ENCODE measurements at regions not wholly inside any gene's neighbourhood (a gene's known extent, or its start where the extent isn't known, plus 50 kb on each side); places are given as distances from the start of the nearest gene placed in this dataset.

DNA sequence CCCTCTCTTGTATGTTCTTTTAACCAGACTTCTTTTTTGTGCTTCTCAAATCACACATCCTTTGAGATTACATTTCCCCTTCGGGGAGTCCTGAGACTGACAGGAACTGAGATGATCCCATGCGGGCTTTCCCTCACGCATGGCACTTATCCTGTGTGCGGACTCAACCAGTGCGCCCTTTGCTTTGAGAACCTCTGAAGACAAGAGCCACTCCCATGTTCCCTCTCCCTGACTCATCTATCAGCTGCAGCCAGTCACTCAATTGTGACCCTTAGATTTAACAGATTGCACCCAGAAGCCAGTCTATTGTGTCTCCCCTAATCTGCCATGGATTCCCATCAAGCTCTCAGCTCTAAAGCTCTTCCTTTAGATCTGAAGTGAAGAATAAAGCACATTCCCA lies 353.9 kb upstream of the MEOX2 start:
- ATAC-seq, result no peak
- no peaks in the 10 kb centered on the region for H3K4me1 Mint-ChIP-seq (ENCODE audit: low read depth)
- peaks cover 2% of the 10 kb centered on the region for H3K27me3 Mint-ChIP-seq
- no peak overlapping the region for H3K27ac Mint-ChIP-seq
- DNase-seq, result no peak
- no peaks in the 10 kb centered on the region for H3K9me3 Mint-ChIP-seq
- CTCF ChIA-PET, result no interaction called here
- TF ChIP-seq, protein P1, sequence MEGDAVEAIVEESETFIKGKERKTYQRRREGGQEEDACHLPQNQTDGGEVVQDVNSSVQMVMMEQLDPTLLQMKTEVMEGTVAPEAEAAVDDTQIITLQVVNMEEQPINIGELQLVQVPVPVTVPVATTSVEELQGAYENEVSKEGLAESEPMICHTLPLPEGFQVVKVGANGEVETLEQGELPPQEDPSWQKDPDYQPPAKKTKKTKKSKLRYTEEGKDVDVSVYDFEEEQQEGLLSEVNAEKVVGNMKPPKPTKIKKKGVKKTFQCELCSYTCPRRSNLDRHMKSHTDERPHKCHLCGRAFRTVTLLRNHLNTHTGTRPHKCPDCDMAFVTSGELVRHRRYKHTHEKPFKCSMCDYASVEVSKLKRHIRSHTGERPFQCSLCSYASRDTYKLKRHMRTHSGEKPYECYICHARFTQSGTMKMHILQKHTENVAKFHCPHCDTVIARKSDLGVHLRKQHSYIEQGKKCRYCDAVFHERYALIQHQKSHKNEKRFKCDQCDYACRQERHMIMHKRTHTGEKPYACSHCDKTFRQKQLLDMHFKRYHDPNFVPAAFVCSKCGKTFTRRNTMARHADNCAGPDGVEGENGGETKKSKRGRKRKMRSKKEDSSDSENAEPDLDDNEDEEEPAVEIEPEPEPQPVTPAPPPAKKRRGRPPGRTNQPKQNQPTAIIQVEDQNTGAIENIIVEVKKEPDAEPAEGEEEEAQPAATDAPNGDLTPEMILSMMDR (IDR thresholded peaks at IDR 0.05), result no peak
- no peaks in the 10 kb centered on the region for H3K36me3 Mint-ChIP-seq (ENCODE audit: low read depth)
- no peak overlapping the region for H3K4me3 Mint-ChIP-seq
- POLR2A ChIA-PET, result no interaction called here
- intact Hi-C loops (cut with micrococcal nuclease), result no loop called here

DNA sequence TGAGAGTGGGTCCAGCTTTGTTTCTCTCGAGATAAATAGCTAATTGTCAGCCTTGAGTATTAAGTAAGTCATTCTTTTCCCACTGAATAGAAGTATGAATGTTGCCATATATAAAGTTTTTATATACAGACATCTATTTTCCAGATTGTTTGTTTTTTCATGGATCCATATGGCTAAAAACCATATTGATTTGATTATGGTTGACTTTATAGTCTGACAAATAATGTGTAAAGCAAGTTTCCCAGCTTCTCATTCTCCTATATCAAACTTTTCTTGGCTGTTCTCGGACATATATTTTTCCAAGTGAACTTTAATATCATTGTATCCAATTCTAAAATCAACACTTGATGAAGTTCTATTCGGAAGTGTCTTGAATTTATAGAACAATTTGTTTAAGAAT lies 352.4 kb upstream of the MEOX2 start:
- CTCF ChIA-PET, result no interaction called here
- no peak for ATAC-seq
- no peaks in the 10 kb centered on the region for H3K4me1 Mint-ChIP-seq (ENCODE audit: low read depth)
- no peaks in the 10 kb centered on the region for H3K36me3 Mint-ChIP-seq (ENCODE audit: low read depth)
- TF ChIP-seq, protein P1 (IDR thresholded peaks at IDR 0.05), result no peak
- peaks cover 2% of the 10 kb centered on the region for H3K27me3 Mint-ChIP-seq
- H3K9me3 Mint-ChIP-seq, result no peaks in the 10 kb centered on the region
- no peak overlapping the region for H3K4me3 Mint-ChIP-seq
- POLR2A ChIA-PET, result no interaction called here
- no peak for DNase-seq
- intact Hi-C loops (cut with micrococcal nuclease), result no loop called here
- H3K27ac Mint-ChIP-seq, result no peak overlapping the region

GRCh38 chr7:16035392-16035791 lies 348.9 kb upstream of the MEOX2 start:
- ATAC-seq (no peak), DNase-seq (no peak)
- no peaks in the 10 kb centered on the region for H3K9me3 Mint-ChIP-seq
- H3K27me3 Mint-ChIP-seq, result peaks cover 2% of the 10 kb centered on the region
- CTCF ChIA-PET, result interaction anchor here (1.1 kb wide), 1 partner anchor 36 kb away, joined by 3 read pairs; no protein-coding TSS in a partner anchor
- no peak overlapping the region for H3K27ac Mint-ChIP-seq
- no peaks in the 10 kb centered on the region for H3K4me1 Mint-ChIP-seq (ENCODE audit: low read depth)
- no peaks in the 10 kb centered on the region for H3K36me3 Mint-ChIP-seq (ENCODE audit: low read depth)
- TF ChIP-seq, protein P1 (IDR thresholded peaks at IDR 0.05), result no peak
- intact Hi-C loops (cut with micrococcal nuclease), result no loop called here
- no peak overlapping the region for H3K4me3 Mint-ChIP-seq
- POLR2A ChIA-PET, result no interaction called here

DNA sequence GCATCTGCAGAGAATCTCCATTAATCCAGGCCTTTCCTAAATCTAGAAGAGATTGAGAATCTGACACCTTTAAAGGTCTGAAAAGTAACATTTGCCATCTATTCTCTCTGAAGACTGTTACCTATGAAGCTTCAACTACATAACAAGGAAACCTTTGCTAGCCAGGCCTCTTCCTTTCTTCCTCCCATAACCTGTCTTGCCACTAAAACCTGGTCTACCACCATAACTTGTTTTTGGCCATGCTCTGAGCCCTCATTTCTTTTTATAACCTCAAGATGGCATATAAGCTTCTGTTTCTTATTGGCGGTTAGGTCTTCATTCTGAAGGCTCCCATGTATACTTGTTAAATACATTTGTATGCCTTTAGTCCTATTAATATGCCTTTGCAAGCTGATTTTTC lies 348.4 kb upstream of the MEOX2 start:
- DNase-seq (no peak), ATAC-seq (no peak)
- Mint-ChIP-seq H3K27me3 (peaks cover 2% of the 10 kb centered on the region), H3K36me3 (ENCODE audit: low read depth) (no peaks in the 10 kb centered on the region), H3K4me3 (no peak overlapping the region), H3K9me3 (no peaks in the 10 kb centered on the region), H3K27ac (no peak overlapping the region), H3K4me1 (ENCODE audit: low read depth) (no peaks in the 10 kb centered on the region)
- CTCF ChIA-PET, result interaction anchor here (1.1 kb wide), 1 partner anchor 37 kb away, joined by 3 read pairs; no protein-coding TSS in a partner anchor
- intact Hi-C loops (cut with micrococcal nuclease), result no loop called here
- POLR2A ChIA-PET, result no interaction called here
- TF ChIP-seq, protein P1 (IDR thresholded peaks at IDR 0.05), result no peak

GRCh38 chr7:16034353-16034752 lies 347.9 kb upstream of the MEOX2 start:
- CTCF ChIA-PET, result no interaction called here
- H3K4me1 Mint-ChIP-seq (ENCODE audit: low read depth), result no peaks in the 10 kb centered on the region
- no peak overlapping the region for H3K27ac Mint-ChIP-seq
- no peak overlapping the region for H3K4me3 Mint-ChIP-seq
- H3K36me3 Mint-ChIP-seq (ENCODE audit: low read depth), result no peaks in the 10 kb centered on the region
- DNase-seq (no peak), ATAC-seq (no peak)
- peaks cover 2% of the 10 kb centered on the region for H3K27me3 Mint-ChIP-seq
- TF ChIP-seq, protein P1 (IDR thresholded peaks at IDR 0.05), result no peak
- no peaks in the 10 kb centered on the region for H3K9me3 Mint-ChIP-seq
- intact Hi-C loops (cut with micrococcal nuclease), result no loop called here
- POLR2A ChIA-PET, result no interaction called here
